ENCODE measurements at regions not wholly inside any gene's neighbourhood (a gene's known extent, or its start where the extent isn't known, plus 50 kb on each side); places are given as distances from the start of the nearest gene placed in this dataset.

- H3K9ac ChIP-seq (ENCODE audit: low read length) = no peak overlapping the region
- H3K4me1 ChIP-seq (ENCODE audit: insufficient read depth, low read length) = no peaks in the 10 kb centered on the region
- no peak overlapping the region for H3K4me3 ChIP-seq (ENCODE audit: low read depth in 1 of 2, low read length in 2 of 2)
- H3K36me3 ChIP-seq (ENCODE audit: insufficient read depth, low read length) = no peaks in the 10 kb centered on the region
- H3K27me3 ChIP-seq (ENCODE audit: control insufficient read depth in 1 of 2, insufficient read depth in 2 of 2, low read length in 2 of 2) = no peaks in the 10 kb centered on the region
- no peaks in the 10 kb centered on the region for H3K9me3 ChIP-seq (ENCODE audit: low read length)
- no peak overlapping the region for H3K27ac ChIP-seq (ENCODE audit: low read depth, low read length)
Measured at GRCh38 chr5:17690473-17690872, 56.2 kb downstream of the TAF11L14 start.

GRCh38 chr5:17691762-17692161 is 57.5 kb downstream of the TAF11L14 start:
- Histone ChIP-seq H3K9ac (ENCODE audit: low read length) (no peak overlapping the region), H3K27ac (ENCODE audit: low read depth, low read length) (no peak overlapping the region), H3K9me3 (ENCODE audit: low read length) (no peaks in the 10 kb centered on the region), H3K36me3 (ENCODE audit: insufficient read depth, low read length) (no peaks in the 10 kb centered on the region), H3K4me1 (ENCODE audit: insufficient read depth, low read length) (no peaks in the 10 kb centered on the region), H3K27me3 (ENCODE audit: control insufficient read depth in 1 of 2, insufficient read depth in 2 of 2, low read length in 2 of 2) (no peaks in the 10 kb centered on the region), H3K4me3 (ENCODE audit: low read depth in 1 of 2, low read length in 2 of 2) (no peak overlapping the region)

GRCh38 chr5:17694371-17694770 is 60.1 kb downstream of the TAF11L14 start:
- no peaks in the 10 kb centered on the region for H3K4me1 ChIP-seq (ENCODE audit: insufficient read depth, low read length)
- no peaks in the 10 kb centered on the region for H3K36me3 ChIP-seq (ENCODE audit: insufficient read depth, low read length)
- H3K4me3 ChIP-seq (ENCODE audit: low read depth in 1 of 2, low read length in 2 of 2) = no peak overlapping the region
- H3K9me3 ChIP-seq (ENCODE audit: low read length) = no peaks in the 10 kb centered on the region
- no peak overlapping the region for H3K9ac ChIP-seq (ENCODE audit: low read length)
- H3K27me3 ChIP-seq (ENCODE audit: control insufficient read depth in 1 of 2, insufficient read depth in 2 of 2, low read length in 2 of 2) = no peaks in the 10 kb centered on the region
- no peak overlapping the region for H3K27ac ChIP-seq (ENCODE audit: low read depth, low read length)

- Histone ChIP-seq H3K4me1 (ENCODE audit: insufficient read depth, low read length) (no peaks in the 10 kb centered on the region), H3K9me3 (ENCODE audit: low read length) (no peaks in the 10 kb centered on the region), H3K27ac (ENCODE audit: low read depth, low read length) (no peak overlapping the region), H3K27me3 (ENCODE audit: control insufficient read depth in 1 of 2, insufficient read depth in 2 of 2, low read length in 2 of 2) (no peaks in the 10 kb centered on the region), H3K9ac (ENCODE audit: low read length) (no peak overlapping the region), H3K36me3 (ENCODE audit: insufficient read depth, low read length) (no peaks in the 10 kb centered on the region), H3K4me3 (ENCODE audit: low read depth in 1 of 2, low read length in 2 of 2) (no peak overlapping the region)
Measured at GRCh38 chr5:17694914-17695313, 60.7 kb downstream of the TAF11L14 start.

GRCh38 chr5:17696627-17697026 is 62.4 kb downstream of the TAF11L14 start:
- Histone ChIP-seq H3K4me3 (ENCODE audit: low read depth in 1 of 2, low read length in 2 of 2) (no peak overlapping the region), H3K9me3 (ENCODE audit: low read length) (no peaks in the 10 kb centered on the region), H3K27ac (ENCODE audit: low read depth, low read length) (no peak overlapping the region), H3K27me3 (ENCODE audit: control insufficient read depth in 1 of 2, insufficient read depth in 2 of 2, low read length in 2 of 2) (no peaks in the 10 kb centered on the region), H3K36me3 (ENCODE audit: insufficient read depth, low read length) (no peaks in the 10 kb centered on the region), H3K9ac (ENCODE audit: low read length) (no peak overlapping the region), H3K4me1 (ENCODE audit: insufficient read depth, low read length) (no peaks in the 10 kb centered on the region)

- no peaks in the 10 kb centered on the region for H3K36me3 ChIP-seq (ENCODE audit: insufficient read depth, low read length)
- no peaks in the 10 kb centered on the region for H3K9me3 ChIP-seq (ENCODE audit: low read length)
- H3K9ac ChIP-seq (ENCODE audit: low read length) = no peak overlapping the region
- H3K4me1 ChIP-seq (ENCODE audit: insufficient read depth, low read length) = no peaks in the 10 kb centered on the region
- no peaks in the 10 kb centered on the region for H3K27me3 ChIP-seq (ENCODE audit: control insufficient read depth in 1 of 2, insufficient read depth in 2 of 2, low read length in 2 of 2)
- no peak overlapping the region for H3K27ac ChIP-seq (ENCODE audit: low read depth, low read length)
- H3K4me3 ChIP-seq (ENCODE audit: low read depth in 1 of 2, low read length in 2 of 2) = no peak overlapping the region
Measured at GRCh38 chr5:17697671-17698070, 63.4 kb downstream of the TAF11L14 start.

GRCh38 chr5:17709011-17709710 is 74.9 kb downstream of the TAF11L14 start:
- no peaks in the 10 kb centered on the region for H3K4me1 ChIP-seq (ENCODE audit: insufficient read depth, low read length)
- no peaks in the 10 kb centered on the region for H3K27me3 ChIP-seq (ENCODE audit: control insufficient read depth in 1 of 2, insufficient read depth in 2 of 2, low read length in 2 of 2)
- H3K9ac ChIP-seq (ENCODE audit: low read length) = no peak overlapping the region
- no peak overlapping the region for H3K4me3 ChIP-seq (ENCODE audit: low read depth in 1 of 2, low read length in 2 of 2)
- H3K9me3 ChIP-seq (ENCODE audit: low read length) = no peaks in the 10 kb centered on the region
- H3K27ac ChIP-seq (ENCODE audit: low read depth, low read length) = no peak overlapping the region
- no peaks in the 10 kb centered on the region for H3K36me3 ChIP-seq (ENCODE audit: insufficient read depth, low read length)

GRCh38 chr5:17713301-17713700 is 79.0 kb downstream of the TAF11L14 start:
- Histone ChIP-seq H3K9me3 (ENCODE audit: low read length) (no peaks in the 10 kb centered on the region), H3K4me1 (ENCODE audit: insufficient read depth, low read length) (no peaks in the 10 kb centered on the region), H3K27me3 (ENCODE audit: control insufficient read depth in 1 of 2, insufficient read depth in 2 of 2, low read length in 2 of 2) (no peaks in the 10 kb centered on the region), H3K9ac (ENCODE audit: low read length) (no peak overlapping the region), H3K4me3 (ENCODE audit: low read depth in 1 of 2, low read length in 2 of 2) (no peak overlapping the region), H3K27ac (ENCODE audit: low read depth, low read length) (no peak overlapping the region), H3K36me3 (ENCODE audit: insufficient read depth, low read length) (no peaks in the 10 kb centered on the region)

GRCh38 chr5:17714186-17714585 is 79.9 kb downstream of the TAF11L14 start:
- no peaks in the 10 kb centered on the region for H3K36me3 ChIP-seq (ENCODE audit: insufficient read depth, low read length)
- no peaks in the 10 kb centered on the region for H3K4me1 ChIP-seq (ENCODE audit: insufficient read depth, low read length)
- H3K27ac ChIP-seq (ENCODE audit: low read depth, low read length) = no peak overlapping the region
- no peaks in the 10 kb centered on the region for H3K9me3 ChIP-seq (ENCODE audit: low read length)
- H3K27me3 ChIP-seq (ENCODE audit: control insufficient read depth in 1 of 2, insufficient read depth in 2 of 2, low read length in 2 of 2) = no peaks in the 10 kb centered on the region
- no peak overlapping the region for H3K9ac ChIP-seq (ENCODE audit: low read length)
- H3K4me3 ChIP-seq (ENCODE audit: low read depth in 1 of 2, low read length in 2 of 2) = no peak overlapping the region

- H3K27ac ChIP-seq (ENCODE audit: low read depth, low read length) = no peak overlapping the region
Measured at GRCh38 chr5:17719592-17719991, 85.3 kb downstream of the TAF11L14 start.

GRCh38 chr5:17720071-17720470 is 85.8 kb downstream of the TAF11L14 start:
- no peak overlapping the region for H3K4me3 ChIP-seq (ENCODE audit: low read depth in 1 of 2, low read length in 2 of 2)
- no peaks in the 10 kb centered on the region for H3K4me1 ChIP-seq (ENCODE audit: insufficient read depth, low read length)
- no peaks in the 10 kb centered on the region for H3K36me3 ChIP-seq (ENCODE audit: insufficient read depth, low read length)
- H3K27ac ChIP-seq (ENCODE audit: low read depth, low read length) = no peak overlapping the region
- no peaks in the 10 kb centered on the region for H3K9me3 ChIP-seq (ENCODE audit: low read length)
- H3K27me3 ChIP-seq (ENCODE audit: control insufficient read depth in 1 of 2, insufficient read depth in 2 of 2, low read length in 2 of 2) = no peaks in the 10 kb centered on the region
- no peak overlapping the region for H3K9ac ChIP-seq (ENCODE audit: low read length)

More at GRCh38 chr5:17719592-17719991, 85.3 kb downstream of the TAF11L14 start:
- Histone ChIP-seq H3K4me3 (ENCODE audit: low read depth in 1 of 2, low read length in 2 of 2) (no peak overlapping the region), H3K4me1 (ENCODE audit: insufficient read depth, low read length) (no peaks in the 10 kb centered on the region), H3K36me3 (ENCODE audit: insufficient read depth, low read length) (no peaks in the 10 kb centered on the region), H3K9ac (ENCODE audit: low read length) (no peak overlapping the region), H3K27me3 (ENCODE audit: control insufficient read depth in 1 of 2, insufficient read depth in 2 of 2, low read length in 2 of 2) (no peaks in the 10 kb centered on the region), H3K9me3 (ENCODE audit: low read length) (no peaks in the 10 kb centered on the region)

- H3K9ac ChIP-seq (ENCODE audit: low read length) = no peak overlapping the region
- no peak overlapping the region for H3K27ac ChIP-seq (ENCODE audit: low read depth, low read length)
- H3K9me3 ChIP-seq (ENCODE audit: low read length) = no peaks in the 10 kb centered on the region
- H3K27me3 ChIP-seq (ENCODE audit: control insufficient read depth in 1 of 2, insufficient read depth in 2 of 2, low read length in 2 of 2) = no peaks in the 10 kb centered on the region
- no peaks in the 10 kb centered on the region for H3K36me3 ChIP-seq (ENCODE audit: insufficient read depth, low read length)
- no peaks in the 10 kb centered on the region for H3K4me1 ChIP-seq (ENCODE audit: insufficient read depth, low read length)
- H3K4me3 ChIP-seq (ENCODE audit: low read depth in 1 of 2, low read length in 2 of 2) = no peak overlapping the region
Measured at GRCh38 chr5:17723876-17724275, 89.6 kb downstream of the TAF11L14 start.

Measured in muscle layer of colon (tissue), 2 donors.